Progenitor cell of endocrine pancreas (in vitro differentiated cells): ENCODE measurements at regions not wholly inside any gene's neighbourhood (a gene's known extent, or its start where the extent isn't known, plus 50 kb on each side); places are given as distances from the start of the nearest gene placed in this dataset.

Experiments used
- DNase-seq: peaks from one replicate; pipeline ENCODE4 v3.0.0; 2021; ENCODE audit warnings: low spot score; ENCODE audit not compliant: unreplicated experiment
- H3K27ac Mint-ChIP-seq: 2 replicates; pipeline ENCODE4 v1.8.0; 2021; ENCODE audit warnings: mild to moderate bottlenecking, moderate library complexity, mixed read lengths
- H3K27me3 Mint-ChIP-seq: 2 replicates; pipeline ENCODE4 v1.8.0; 2021; ENCODE audit warnings: mixed read lengths
- H3K36me3 Mint-ChIP-seq: 2 replicates; pipeline ENCODE4 v1.8.0; 2022; ENCODE audit warnings: mixed read lengths; ENCODE audit not compliant: insufficient read depth
- H3K4me1 Mint-ChIP-seq: 2 replicates; pipeline ENCODE4 v1.8.0; 2021; ENCODE audit warnings: low read depth, mixed read lengths
- H3K4me3 Mint-ChIP-seq: 2 replicates; pipeline ENCODE4 v1.8.0; 2021; ENCODE audit warnings: low read depth, mild to moderate bottlenecking, moderate library complexity, mixed read lengths
- H3K9me3 Mint-ChIP-seq: 2 replicates; pipeline ENCODE4 v1.8.0; 2021; ENCODE audit warnings: low read depth, mixed read lengths
- CTCF ChIP-seq: fragments of 200-600 bp; sonication (generic); IDR thresholded peaks from one replicate; pipeline ENCODE4 v1.5.0; 2021; ENCODE audit warnings: antibody characterized with exemption, mild to moderate bottlenecking; ENCODE audit not compliant: unreplicated experiment

GRCh38 chr5:116363780-116364179 lies 210.8 kb downstream of the SEMA6A start:
- H3K36me3 Mint-ChIP-seq = no peaks in the 10 kb centered on the region
- H3K9me3 Mint-ChIP-seq = no peaks in the 10 kb centered on the region
- peaks cover 11% of the 10 kb centered on the region for H3K27me3 Mint-ChIP-seq
- H3K4me3 Mint-ChIP-seq = no peak overlapping the region
- no peak overlapping the region for H3K27ac Mint-ChIP-seq
- DNase-seq = no peak
- no peaks in the 10 kb centered on the region for H3K4me1 Mint-ChIP-seq
- TF ChIP-seq CTCF = no peak

- Mint-ChIP-seq H3K4me1 (no peaks in the 10 kb centered on the region), H3K4me3 (peak overlapping the region; percentile 75), H3K36me3 (no peaks in the 10 kb centered on the region), H3K27ac (no peak overlapping the region), H3K27me3 (peaks cover 11% of the 10 kb centered on the region), H3K9me3 (no peaks in the 10 kb centered on the region)
- no peak for TF ChIP-seq CTCF
- DNase-seq = no peak
These were observed 212.5 kb downstream of the SEMA6A start for GRCh38 chr5:116361979-116362577.

GRCh38 chr5:116361171-116361967 lies 213.3 kb downstream of the SEMA6A start:
- H3K4me1 Mint-ChIP-seq = no peaks in the 10 kb centered on the region
- peak overlapping the region; percentile 33 for H3K27ac Mint-ChIP-seq
- peaks cover 11% of the 10 kb centered on the region for H3K27me3 Mint-ChIP-seq
- DNase-seq = peak; percentile 44
- TF ChIP-seq CTCF = peak; percentile 45
- H3K4me3 Mint-ChIP-seq = peak overlapping the region; percentile 75
- no peaks in the 10 kb centered on the region for H3K9me3 Mint-ChIP-seq
- no peaks in the 10 kb centered on the region for H3K36me3 Mint-ChIP-seq

GRCh38 chr5:116360008-116360853 lies 214.4 kb downstream of the SEMA6A start:
- H3K9me3 Mint-ChIP-seq = peaks cover 2% of the 10 kb centered on the region
- TF ChIP-seq CTCF = no peak
- H3K4me1 Mint-ChIP-seq = no peaks in the 10 kb centered on the region

GRCh38 chr5:116359592-116359991 lies 215.0 kb downstream of the SEMA6A start:
- Mint-ChIP-seq H3K4me1 (no peaks in the 10 kb centered on the region), H3K27ac (no peak overlapping the region), H3K36me3 (peaks cover 4% of the 10 kb centered on the region), H3K9me3 (peaks cover 6% of the 10 kb centered on the region), H3K4me3 (no peak overlapping the region), H3K27me3 (peaks cover 11% of the 10 kb centered on the region)
- no peak for DNase-seq
- TF ChIP-seq CTCF = no peak

More at GRCh38 chr5:116360008-116360853, 214.4 kb downstream of the SEMA6A start:
- no peak for DNase-seq
- Mint-ChIP-seq H3K27me3 (peaks cover 11% of the 10 kb centered on the region), H3K36me3 (peaks cover 3% of the 10 kb centered on the region), H3K27ac (no peak overlapping the region), H3K4me3 (no peak overlapping the region)
